B cell (primary cell): ENCODE measurements at regions not wholly inside any gene's neighbourhood (a gene's known extent, or its start where the extent isn't known, plus 50 kb on each side); places are given as distances from the start of the nearest gene placed in this dataset.

Source experiments
- ATAC-seq: fragments of 200-7000 bp; cut with Tn5 transposase; one replicate; pipeline ENCODE4 v1.10.0; 2021; ENCODE audit warnings: low read depth, mild to moderate bottlenecking, moderate number of reproducible peaks, moderate library complexity
- CTCF ChIA-PET: fragments of 350-600 bp; sonication (Branson Sonifier 250); formaldehyde crosslinking; loops from one replicate; lab custom pipeline; 2021; ENCODE audit warnings: antibody characterized with exemption, inconsistent platforms; lab: Charles Lee
- POLR2A ChIA-PET: fragments of 350-600 bp; sonication (Branson Sonifier 250); formaldehyde crosslinking; loops from one replicate; lab custom pipeline; 2021; ENCODE audit warnings: antibody characterized with exemption; lab: Charles Lee
- DNase-seq: peaks from one replicate; pipeline ENCODE4 v3.0.0; 2013
- H2AFZ ChIP-seq: 2 replicates; pipeline ENCODE4 v1.6.1; 2012; ENCODE audit warnings: mild to moderate bottlenecking, low read depth, low read length; ENCODE audit not compliant: insufficient read depth, poor library complexity, severe bottlenecking
- H3K27ac ChIP-seq, 2 donors: 1 replicate in 1 of 2; 2 replicates in 1 of 2; pipeline ENCODE4 v1.5.1; 2012 to 2013; ENCODE audit warnings: low read length in 2 of 2, mild to moderate bottlenecking in 2 of 2, moderate library complexity in 1 of 2
- H3K27me3 ChIP-seq, 4 experiments: fragments of 200-600 bp in 1 of 4; sonication (generic) in 1 of 4; replicated peaks in 1 of 4; 1 replicate in 2 of 4; 2 replicates in 2 of 4; pipeline versions ENCODE4 v1.6.1 to v1.7.0; 2013 to 2016; ENCODE audit warnings: low read length in 3 of 4, mild to moderate bottlenecking in 2 of 4, mixed read lengths in 1 of 4, moderate library complexity in 1 of 4; ENCODE audit not compliant: insufficient read depth in 4 of 4, control insufficient read depth in 3 of 4; ENCODE audit errors: control extremely low read depth in 1 of 4
- H3K36me3 ChIP-seq, 2 experiments: replicated peaks in 1 of 2; 1 replicate in 1 of 2; 2 replicates in 1 of 2; pipeline versions ENCODE4 v1.6.1 to v1.7.1; 2013; ENCODE audit warnings: low read length in 1 of 2; ENCODE audit not compliant: insufficient read depth in 2 of 2, control insufficient read depth in 1 of 2; ENCODE audit errors: control extremely low read depth in 1 of 2, extremely low read depth in 1 of 2
- H3K4me1 ChIP-seq, 2 donors: fragments of 200-600 bp in 1 of 2; sonication (generic) in 1 of 2; 1 replicate in 1 of 2; 2 replicates in 1 of 2; pipeline versions ENCODE4 v1.5.1 to v1.6.1; 2013 to 2017; ENCODE audit warnings: low read length in 2 of 2; ENCODE audit not compliant: control insufficient read depth in 2 of 2, insufficient read depth in 2 of 2
- H3K4me2 ChIP-seq: replicated peaks from 2 replicates; pipeline ENCODE3; 2012; ENCODE audit warnings: mild to moderate bottlenecking, low read depth, low read length; ENCODE audit not compliant: poor library complexity, severe bottlenecking
- H3K4me3 ChIP-seq, 5 experiments: fragments of 200-600 bp in 1 of 5; sonication (generic) in 1 of 5; 1 replicate in 3 of 5; 2 replicates in 2 of 5; pipeline versions ENCODE4 v1.5.1 to v1.7.0; 2011 to 2016; ENCODE audit warnings: low read length in 4 of 5, mild to moderate bottlenecking in 4 of 5, low read depth in 2 of 5, control low read depth in 1 of 5, moderate library complexity in 1 of 5; ENCODE audit not compliant: insufficient read depth in 1 of 5; ENCODE audit errors: control extremely low read depth in 1 of 5, extremely low read depth in 1 of 5
- H3K79me2 ChIP-seq: fragments of 200-600 bp; sonication (generic); one replicate; pipeline ENCODE4 v1.6.0; 2016; ENCODE audit warnings: low read length; ENCODE audit not compliant: control insufficient read depth, insufficient read depth
- H3K9ac ChIP-seq: fragments of 200-600 bp; sonication (generic); 2 replicates; pipeline ENCODE4 v1.6.1; 2017; ENCODE audit warnings: mild to moderate bottlenecking, low read length, moderate library complexity
- H3K9me3 ChIP-seq, 3 donors: one replicate each; pipeline versions ENCODE4 v1.6.1 to v1.7.1; 2013; ENCODE audit warnings: low read length in 2 of 3; ENCODE audit not compliant: control insufficient read depth in 2 of 3, insufficient read depth in 1 of 3; ENCODE audit errors: control extremely low read depth in 1 of 3
- H4K20me1 ChIP-seq: 2 replicates; pipeline ENCODE4 v1.6.0; 2012; ENCODE audit warnings: mild to moderate bottlenecking, low read length; ENCODE audit not compliant: insufficient read depth, control insufficient read depth, poor library complexity, severe bottlenecking
- H3K27ac Mint-ChIP-seq: one replicate; pipeline ENCODE4 v1.8.0; 2021; ENCODE audit warnings: mixed read lengths
- H3K27me3 Mint-ChIP-seq: one replicate; pipeline ENCODE4 v1.8.0; 2021; ENCODE audit warnings: mixed read lengths
- H3K4me1 Mint-ChIP-seq: one replicate; pipeline ENCODE4 v1.8.0; 2021; ENCODE audit warnings: mixed read lengths
- H3K4me3 Mint-ChIP-seq: one replicate; pipeline ENCODE4 v1.8.0; 2021; ENCODE audit warnings: mixed read lengths
- H3K9me3 Mint-ChIP-seq: one replicate; pipeline ENCODE4 v1.8.0; 2022; ENCODE audit warnings: mixed read lengths; ENCODE audit not compliant: insufficient read depth
- CTCF ChIP-seq: fragments of 200-600 bp; IDR thresholded peaks from one replicate; pipeline ENCODE4 v1.8.0; 2022; ENCODE audit warnings: antibody characterized with exemption, mild to moderate bottlenecking
- EZH2 ChIP-seq: IDR thresholded peaks from 2 replicates; pipeline ENCODE4 v1.6.1; 2012; ENCODE audit warnings: borderline replicate concordance, low read depth, mild to moderate bottlenecking, moderate library complexity, low read length; ENCODE audit not compliant: insufficient read depth, poor library complexity, severe bottlenecking
- WGBS: methylation state at CpG from one replicate; pipeline ENCODE4 v1.1.5; 2013; ENCODE audit warnings: missing lambda C conversion rate; ENCODE audit not compliant: insufficient coverage; 5-methylcytosine and 5-hydroxymethylcytosine counted together
- intact Hi-C: fragments of 100-400 bp; cut with micrococcal nuclease; formaldehyde crosslinking; loops from one replicate; pipeline ENCODE4 v1.10.0; 2022

GRCh38 chr18:55073116-55073515 lies 113.9 kb upstream of the CCDC68 start:
- ATAC-seq (no peak), DNase-seq (no peak)
- intact Hi-C loops = no loop called here
- no peak overlapping the region for H3K4me2 ChIP-seq
- H3K36me3 ChIP-seq = no peaks in the 10 kb centered on the region
- peak overlapping the region; percentile 1 for H3K27ac Mint-ChIP-seq
- 87% methylated on average over 4 of the region's 4 CpGs for WGBS
- no peaks in the 10 kb centered on the region for H3K27me3 Mint-ChIP-seq
- CTCF ChIA-PET = no interaction called here
- no peaks in the 10 kb centered on the region for H3K27me3 ChIP-seq
- no peak overlapping the region for H3K4me3 Mint-ChIP-seq
- no peak overlapping the region for H3K27ac ChIP-seq
- H3K9me3 ChIP-seq = peaks cover 0 to 4% (median 0%) of the 10 kb centered on the region in 3 donors
- H3K9ac ChIP-seq = no peak overlapping the region
- H4K20me1 ChIP-seq = no peaks in the 10 kb centered on the region
- H3K79me2 ChIP-seq = no peaks in the 10 kb centered on the region
- H3K9me3 Mint-ChIP-seq = no peaks in the 10 kb centered on the region
- peaks cover 46% of the 10 kb centered on the region for H3K4me1 Mint-ChIP-seq
- TF ChIP-seq CTCF (no peak), EZH2 (no peak)
- H2AFZ ChIP-seq = no peak overlapping the region
- peaks cover 34 to 37% of the 10 kb centered on the region in 2 donors for H3K4me1 ChIP-seq
- H3K4me3 ChIP-seq = no peak overlapping the region
- POLR2A ChIA-PET = no interaction called here

GRCh38 chr18:55072698-55073097 lies 113.4 kb upstream of the CCDC68 start:
- Histone ChIP-seq H2AFZ (no peak overlapping the region), H3K4me2 (no peak overlapping the region), H3K4me1 (peaks cover 34 to 37% of the 10 kb centered on the region in 2 donors), H3K9ac (no peak overlapping the region), H4K20me1 (no peaks in the 10 kb centered on the region), H3K36me3 (no peaks in the 10 kb centered on the region), H3K27ac (no peak overlapping the region), H3K9me3 (peaks cover 0 to 4% (median 0%) of the 10 kb centered on the region in 3 donors), H3K4me3 (no peak overlapping the region), H3K79me2 (no peaks in the 10 kb centered on the region), H3K27me3 (no peaks in the 10 kb centered on the region)
- DNase-seq (no peak), ATAC-seq (no peak)
- Mint-ChIP-seq H3K27me3 (no peaks in the 10 kb centered on the region), H3K27ac (peak overlapping the region; percentile 1), H3K4me1 (peaks cover 47% of the 10 kb centered on the region), H3K9me3 (no peaks in the 10 kb centered on the region), H3K4me3 (no peak overlapping the region)
- POLR2A ChIA-PET = no interaction called here
- intact Hi-C loops = no loop called here
- no peak for TF ChIP-seq CTCF
- TF ChIP-seq EZH2 = no peak
- CTCF ChIA-PET = interaction anchor here (0.7 kb wide), 1 partner anchor 167 kb away, joined by 4 read pairs; no protein-coding TSS in a partner anchor
- 97% methylated on average over 4 of the region's 4 CpGs for WGBS
